Activated naive CD4-positive, alpha-beta T cell treated with anti-CD3 and anti-CD28 coated beads for 36 hours (primary cell): ENCODE measurements at regions not wholly inside any gene's neighbourhood (a gene's known extent, or its start where the extent isn't known, plus 50 kb on each side); places are given as distances from the start of the nearest gene placed in this dataset.

Experiments used
- CTCF ChIA-PET: fragments of 350-600 bp; sonication (Branson Sonifier 250); formaldehyde crosslinking; loops from one replicate; lab custom pipeline; 2021; ENCODE audit warnings: antibody characterized with exemption; lab: Charles Lee
- DNase-seq: peaks from one replicate; pipeline ENCODE4 v3.0.0-alpha.2; 2020
- H3K27ac Mint-ChIP-seq: one replicate; pipeline ENCODE4 v1.8.0; 2021; ENCODE audit warnings: mild to moderate bottlenecking, mixed read lengths
- H3K27me3 Mint-ChIP-seq: one replicate; pipeline ENCODE4 v1.8.0; 2021; ENCODE audit warnings: low read depth, mixed read lengths
- H3K36me3 Mint-ChIP-seq: one replicate; pipeline ENCODE4 v1.8.0; 2021; ENCODE audit warnings: low read depth, mixed read lengths
- H3K4me1 Mint-ChIP-seq: one replicate; pipeline ENCODE4 v1.8.0; 2021; ENCODE audit warnings: low read depth, mixed read lengths
- H3K4me3 Mint-ChIP-seq: one replicate; pipeline ENCODE4 v1.8.0; 2021; ENCODE audit warnings: mild to moderate bottlenecking, moderate library complexity, mixed read lengths
- H3K9me3 Mint-ChIP-seq: one replicate; pipeline ENCODE4 v1.8.0; 2021; ENCODE audit warnings: mixed read lengths
- intact Hi-C: fragments of 100-400 bp; cut with micrococcal nuclease; formaldehyde crosslinking; loops from one replicate; pipeline ENCODE4 v1.15.1; 2023

GRCh38 chr10:31268444-31269303, 50.3 kb upstream of the ZEB1 start:
- peaks cover 1% of the 10 kb centered on the region for H3K36me3 Mint-ChIP-seq
- no peak overlapping the region for H3K27ac Mint-ChIP-seq
- no peaks in the 10 kb centered on the region for H3K4me1 Mint-ChIP-seq
- no peaks in the 10 kb centered on the region for H3K27me3 Mint-ChIP-seq
- CTCF ChIA-PET, result no interaction called here
- intact Hi-C loops, result no loop called here
- peaks cover 10% of the 10 kb centered on the region for H3K9me3 Mint-ChIP-seq
- no peak for DNase-seq
- H3K4me3 Mint-ChIP-seq, result no peak overlapping the region
